ENCODE measurements at regions not wholly inside any gene's neighbourhood (a gene's known extent, or its start where the extent isn't known, plus 50 kb on each side); places are given as distances from the start of the nearest gene placed in this dataset.

GRCh38 chr15:69956417-69956816, 141.3 kb downstream of the TLE3 start:
- no peak overlapping the region for H3K27ac ChIP-seq (ENCODE audit: low read depth, low read length, severe bottlenecking)

GRCh38 chr15:69957175-69957574, 140.5 kb downstream of the TLE3 start:
- Histone ChIP-seq H3K4me1 (ENCODE audit: control insufficient read depth, insufficient read depth, low read length, poor library complexity, severe bottlenecking) (no peaks in the 10 kb centered on the region), H3K9me3 (ENCODE audit: control insufficient read depth, low read length) (no peaks in the 10 kb centered on the region), H3K27ac (ENCODE audit: low read depth, low read length, severe bottlenecking) (no peak overlapping the region), H3K4me3 (ENCODE audit: extremely low read depth, insufficient read depth, low read length, poor library complexity, severe bottlenecking) (no peak overlapping the region), H3K36me3 (ENCODE audit: control insufficient read depth, insufficient read depth, low read length) (no peaks in the 10 kb centered on the region)
- 100% methylated on average over 1 to 2 of the region's 4 CpGs for WGBS, 2 experiments (ENCODE audit: insufficient coverage in 2 of 2)

More at GRCh38 chr15:69956417-69956816, 141.3 kb downstream of the TLE3 start:
- Histone ChIP-seq H3K4me3 (ENCODE audit: extremely low read depth, insufficient read depth, low read length, poor library complexity, severe bottlenecking) (no peak overlapping the region), H3K4me1 (ENCODE audit: control insufficient read depth, insufficient read depth, low read length, poor library complexity, severe bottlenecking) (no peaks in the 10 kb centered on the region), H3K9me3 (ENCODE audit: control insufficient read depth, low read length) (no peaks in the 10 kb centered on the region), H3K36me3 (ENCODE audit: control insufficient read depth, insufficient read depth, low read length) (no peaks in the 10 kb centered on the region)
- 72 to 76% methylated on average over 2 to 3 of the region's 5 CpGs for WGBS, 2 experiments (ENCODE audit: insufficient coverage in 2 of 2)

GRCh38 chr15:69958496-69959084, 139.1 kb downstream of the TLE3 start:
- H3K9me3 ChIP-seq (ENCODE audit: control insufficient read depth, low read length): no peaks in the 10 kb centered on the region
- WGBS, 2 experiments (ENCODE audit: insufficient coverage in 2 of 2): 42% methylated on average over 2 of the region's 3 CpGs; no CpG with 5 or more reads in 1 of the 2 experiments
- no peaks in the 10 kb centered on the region for H3K4me1 ChIP-seq (ENCODE audit: control insufficient read depth, insufficient read depth, low read length, poor library complexity, severe bottlenecking)
- no peak overlapping the region for H3K27ac ChIP-seq (ENCODE audit: low read depth, low read length, severe bottlenecking)
- H3K36me3 ChIP-seq (ENCODE audit: control insufficient read depth, insufficient read depth, low read length): no peaks in the 10 kb centered on the region
- no peak overlapping the region for H3K4me3 ChIP-seq (ENCODE audit: extremely low read depth, insufficient read depth, low read length, poor library complexity, severe bottlenecking)

- no peak overlapping the region for H3K4me3 ChIP-seq (ENCODE audit: extremely low read depth, insufficient read depth, low read length, poor library complexity, severe bottlenecking)
- WGBS, 2 experiments (ENCODE audit: insufficient coverage in 2 of 2): 88 to 100% methylated on average over 1 of the region's 1 CpG
- H3K27ac ChIP-seq (ENCODE audit: low read depth, low read length, severe bottlenecking): no peak overlapping the region
- no peaks in the 10 kb centered on the region for H3K36me3 ChIP-seq (ENCODE audit: control insufficient read depth, insufficient read depth, low read length)
- no peaks in the 10 kb centered on the region for H3K9me3 ChIP-seq (ENCODE audit: control insufficient read depth, low read length)
- no peaks in the 10 kb centered on the region for H3K4me1 ChIP-seq (ENCODE audit: control insufficient read depth, insufficient read depth, low read length, poor library complexity, severe bottlenecking)
These were observed 135.2 kb downstream of the TLE3 start for GRCh38 chr15:69962561-69962960.

GRCh38 chr15:69963385-69963784, 134.3 kb downstream of the TLE3 start:
- H3K4me1 ChIP-seq (ENCODE audit: control insufficient read depth, insufficient read depth, low read length, poor library complexity, severe bottlenecking): no peaks in the 10 kb centered on the region
- no peak overlapping the region for H3K27ac ChIP-seq (ENCODE audit: low read depth, low read length, severe bottlenecking)
- H3K9me3 ChIP-seq (ENCODE audit: control insufficient read depth, low read length): no peaks in the 10 kb centered on the region
- H3K4me3 ChIP-seq (ENCODE audit: extremely low read depth, insufficient read depth, low read length, poor library complexity, severe bottlenecking): no peak overlapping the region
- H3K36me3 ChIP-seq (ENCODE audit: control insufficient read depth, insufficient read depth, low read length): no peaks in the 10 kb centered on the region

GRCh38 chr15:69971771-69972170, 125.9 kb downstream of the TLE3 start:
- 79 to 92% methylated on average over 2 of the region's 2 CpGs for WGBS, 2 experiments (ENCODE audit: insufficient coverage in 2 of 2)
- no peaks in the 10 kb centered on the region for H3K9me3 ChIP-seq (ENCODE audit: control insufficient read depth, low read length)
- H3K36me3 ChIP-seq (ENCODE audit: control insufficient read depth, insufficient read depth, low read length): no peaks in the 10 kb centered on the region
- no peaks in the 10 kb centered on the region for H3K4me1 ChIP-seq (ENCODE audit: control insufficient read depth, insufficient read depth, low read length, poor library complexity, severe bottlenecking)
- no peak overlapping the region for H3K27ac ChIP-seq (ENCODE audit: low read depth, low read length, severe bottlenecking)
- no peak overlapping the region for H3K4me3 ChIP-seq (ENCODE audit: extremely low read depth, insufficient read depth, low read length, poor library complexity, severe bottlenecking)

- H3K27ac ChIP-seq (ENCODE audit: low read depth, low read length, severe bottlenecking): no peak overlapping the region
- no peaks in the 10 kb centered on the region for H3K4me1 ChIP-seq (ENCODE audit: control insufficient read depth, insufficient read depth, low read length, poor library complexity, severe bottlenecking)
- H3K36me3 ChIP-seq (ENCODE audit: control insufficient read depth, insufficient read depth, low read length): no peaks in the 10 kb centered on the region
- 80 to 81% methylated on average over 2 to 3 of the region's 3 CpGs for WGBS, 2 experiments (ENCODE audit: insufficient coverage in 2 of 2)
- no peak overlapping the region for H3K4me3 ChIP-seq (ENCODE audit: extremely low read depth, insufficient read depth, low read length, poor library complexity, severe bottlenecking)
- H3K9me3 ChIP-seq (ENCODE audit: control insufficient read depth, low read length): no peaks in the 10 kb centered on the region
These were observed 125.3 kb downstream of the TLE3 start for GRCh38 chr15:69972436-69972835.

- WGBS, 2 experiments (ENCODE audit: insufficient coverage in 2 of 2): 48 to 58% methylated on average over 5 of the region's 6 CpGs
- no peaks in the 10 kb centered on the region for H3K36me3 ChIP-seq (ENCODE audit: control insufficient read depth, insufficient read depth, low read length)
- H3K27ac ChIP-seq (ENCODE audit: low read depth, low read length, severe bottlenecking): no peak overlapping the region
- no peaks in the 10 kb centered on the region for H3K4me1 ChIP-seq (ENCODE audit: control insufficient read depth, insufficient read depth, low read length, poor library complexity, severe bottlenecking)
- no peak overlapping the region for H3K4me3 ChIP-seq (ENCODE audit: extremely low read depth, insufficient read depth, low read length, poor library complexity, severe bottlenecking)
- H3K9me3 ChIP-seq (ENCODE audit: control insufficient read depth, low read length): no peaks in the 10 kb centered on the region
These were observed 124.5 kb downstream of the TLE3 start for GRCh38 chr15:69973102-69973714.

- no peaks in the 10 kb centered on the region for H3K36me3 ChIP-seq (ENCODE audit: control insufficient read depth, insufficient read depth, low read length)
- H3K4me1 ChIP-seq (ENCODE audit: control insufficient read depth, insufficient read depth, low read length, poor library complexity, severe bottlenecking): no peaks in the 10 kb centered on the region
- no peaks in the 10 kb centered on the region for H3K9me3 ChIP-seq (ENCODE audit: control insufficient read depth, low read length)
- no peak overlapping the region for H3K4me3 ChIP-seq (ENCODE audit: extremely low read depth, insufficient read depth, low read length, poor library complexity, severe bottlenecking)
- H3K27ac ChIP-seq (ENCODE audit: low read depth, low read length, severe bottlenecking): no peak overlapping the region
- 86 to 96% methylated on average over 4 of the region's 4 CpGs for WGBS, 2 experiments (ENCODE audit: insufficient coverage in 2 of 2)
These were observed 123.8 kb downstream of the TLE3 start for GRCh38 chr15:69973880-69974279.

- Histone ChIP-seq H3K27ac (ENCODE audit: low read depth, low read length, severe bottlenecking) (no peak overlapping the region), H3K4me3 (ENCODE audit: extremely low read depth, insufficient read depth, low read length, poor library complexity, severe bottlenecking) (no peak overlapping the region), H3K4me1 (ENCODE audit: control insufficient read depth, insufficient read depth, low read length, poor library complexity, severe bottlenecking) (no peaks in the 10 kb centered on the region), H3K36me3 (ENCODE audit: control insufficient read depth, insufficient read depth, low read length) (no peaks in the 10 kb centered on the region), H3K9me3 (ENCODE audit: control insufficient read depth, low read length) (no peaks in the 10 kb centered on the region)
- WGBS, 2 experiments (ENCODE audit: insufficient coverage in 2 of 2): 65 to 72% methylated on average over 4 to 5 of the region's 5 CpGs
These were observed 123.4 kb downstream of the TLE3 start for GRCh38 chr15:69974321-69974720.

- Histone ChIP-seq H3K4me3 (ENCODE audit: extremely low read depth, insufficient read depth, low read length, poor library complexity, severe bottlenecking) (no peak overlapping the region), H3K27ac (ENCODE audit: low read depth, low read length, severe bottlenecking) (no peak overlapping the region), H3K36me3 (ENCODE audit: control insufficient read depth, insufficient read depth, low read length) (no peaks in the 10 kb centered on the region), H3K4me1 (ENCODE audit: control insufficient read depth, insufficient read depth, low read length, poor library complexity, severe bottlenecking) (no peaks in the 10 kb centered on the region), H3K9me3 (ENCODE audit: control insufficient read depth, low read length) (no peaks in the 10 kb centered on the region)
- 26 to 29% methylated on average over 5 of the region's 7 CpGs for WGBS, 2 experiments (ENCODE audit: insufficient coverage in 2 of 2)
These were observed 121.2 kb downstream of the TLE3 start for GRCh38 chr15:69976366-69976994.
